ENCODE measurements at regions not wholly inside any gene's neighbourhood (a gene's known extent, or its start where the extent isn't known, plus 50 kb on each side); places are given as distances from the start of the nearest gene placed in this dataset.

GRCh38 chr18:47528343-47528742 lies 276.9 kb upstream of the SKOR2 start:
- no peak for DNase-seq

DNA sequence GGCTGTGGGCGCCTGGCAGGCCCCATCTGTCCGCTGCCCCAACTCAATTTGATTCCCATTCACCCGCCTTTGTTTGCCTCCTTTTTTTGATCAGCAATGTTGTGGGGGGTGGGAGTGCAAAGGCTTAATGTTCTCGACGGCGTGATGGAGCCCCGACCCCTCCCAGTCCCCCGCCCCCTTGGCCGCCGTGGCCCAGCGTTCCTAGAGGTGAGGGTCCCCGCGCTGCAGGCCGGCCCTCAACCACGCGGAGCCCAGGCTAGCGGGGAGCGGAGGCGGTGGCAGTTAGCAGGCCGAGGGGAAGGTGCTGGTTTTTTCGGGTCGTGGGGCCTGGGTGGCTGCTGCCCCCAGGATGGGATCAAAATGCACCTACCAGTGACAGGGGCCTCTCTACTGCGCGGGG lies 274.7 kb upstream of the SKOR2 start:
- DNase-seq: no peak

DNA sequence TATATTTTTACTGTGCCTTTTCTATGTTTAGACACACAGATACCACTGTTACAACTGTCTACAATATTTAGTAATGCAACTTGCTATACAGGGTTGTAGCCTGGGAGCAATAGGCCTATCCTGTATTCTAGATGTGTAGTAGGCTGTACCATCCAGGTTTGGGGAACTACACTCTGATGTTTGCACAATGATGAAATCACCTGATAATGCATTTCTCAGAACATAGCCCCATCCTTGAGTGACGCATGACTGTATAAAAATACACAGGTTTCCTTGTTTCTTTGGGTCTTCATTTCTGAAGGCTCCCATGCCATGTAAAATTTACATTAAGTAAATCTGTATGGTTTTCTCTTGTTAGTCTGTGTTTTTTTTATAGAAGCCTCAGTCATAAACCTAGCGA lies 270.9 kb upstream of the SKOR2 start:
- no peak for DNase-seq

- no peak for DNase-seq
Observed at GRCh38 chr18:47520263-47520662, 268.8 kb upstream of the SKOR2 start.

- no peak for DNase-seq
Observed at GRCh38 chr18:47519706-47520105, 268.2 kb upstream of the SKOR2 start.

- DNase-seq: no peak
Observed at GRCh38 chr18:47519277-47519676, 267.8 kb upstream of the SKOR2 start.

DNA sequence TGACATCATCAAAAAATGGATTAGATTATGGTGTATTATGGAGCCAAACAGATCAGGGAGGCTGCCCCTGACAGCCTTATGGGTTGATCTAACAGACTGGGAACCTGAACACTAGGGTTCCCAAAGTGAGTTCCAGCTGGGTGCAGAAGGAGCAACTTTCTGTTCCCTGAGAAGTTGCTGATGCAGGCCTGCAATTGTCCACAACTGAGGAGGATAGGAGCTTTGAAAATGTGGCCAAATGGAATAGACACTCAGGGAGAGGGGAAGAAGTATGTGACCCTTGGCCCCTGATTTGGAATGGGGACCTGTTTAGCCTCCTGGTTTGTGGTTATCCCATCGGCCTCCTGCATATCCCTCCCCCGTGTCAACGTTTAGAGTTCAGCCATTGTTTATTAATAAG lies 262.2 kb upstream of the SKOR2 start:
- DNase-seq: no peak

- no peak for DNase-seq
Observed at GRCh38 chr18:47512726-47513435, 261.4 kb upstream of the SKOR2 start.

GRCh38 chr18:47512056-47512455 lies 260.6 kb upstream of the SKOR2 start:
- no peak for DNase-seq

GRCh38 chr18:47510831-47511230 lies 259.4 kb upstream of the SKOR2 start:
- DNase-seq: no peak

DNA sequence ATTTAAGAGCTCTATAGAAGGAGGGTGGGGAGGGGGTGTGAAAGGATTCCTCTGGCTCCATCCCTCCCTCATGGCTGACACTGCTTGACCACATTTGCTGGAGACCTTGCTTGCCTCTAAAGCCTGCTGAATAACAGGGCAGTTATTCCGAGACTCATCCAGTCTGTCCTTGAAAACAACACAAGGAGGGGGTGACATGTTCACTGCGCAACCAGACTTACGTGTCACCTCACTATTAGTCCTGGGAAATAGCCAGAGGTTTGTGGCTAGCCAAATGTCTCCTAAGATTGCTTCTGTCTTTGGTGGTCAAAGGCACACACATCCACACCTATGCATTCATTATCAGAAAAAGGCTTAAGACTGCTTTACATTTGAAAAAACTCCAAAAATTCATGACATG lies 256.2 kb upstream of the SKOR2 start:
- DNase-seq: no peak

DNA sequence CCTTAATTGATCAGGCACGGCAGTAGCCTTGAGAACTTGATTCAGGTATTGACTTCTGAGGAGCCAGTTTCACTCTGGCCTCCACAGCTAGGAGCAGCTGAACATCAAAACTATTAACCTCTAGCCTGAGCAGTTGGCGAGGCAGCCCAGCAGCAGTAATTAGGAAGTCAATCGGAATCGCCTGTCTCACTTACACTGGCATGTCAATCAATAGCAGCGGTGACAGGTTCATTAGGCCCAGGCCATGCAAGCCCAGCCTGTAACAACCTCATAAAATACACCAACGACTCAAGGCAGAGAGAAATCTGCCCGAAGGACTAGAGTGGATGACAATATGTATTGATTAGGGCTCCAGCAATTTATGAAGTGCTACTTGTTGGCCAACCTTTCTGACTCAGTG lies 255.4 kb upstream of the SKOR2 start:
- no peak for DNase-seq

DNA sequence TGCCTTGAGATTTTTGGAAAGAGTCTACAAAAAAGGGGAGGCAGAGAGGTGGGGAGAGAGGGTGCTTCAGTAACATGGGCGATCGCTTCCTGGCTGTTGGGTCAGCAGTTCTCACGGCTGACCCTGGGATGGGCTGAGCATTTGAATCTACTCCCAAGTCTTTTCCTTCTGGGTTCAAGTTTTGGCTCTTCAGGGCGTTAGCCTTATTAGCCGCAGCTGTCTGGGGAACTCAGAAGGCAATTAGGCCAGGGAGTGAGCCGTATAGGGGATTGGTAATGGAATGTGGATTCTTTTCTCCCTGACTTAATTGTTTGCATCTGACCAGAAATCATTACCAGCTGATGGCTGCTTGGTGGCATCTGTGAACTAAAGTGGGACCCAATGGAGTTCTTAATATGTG lies 250.5 kb upstream of the SKOR2 start:
- no peak for DNase-seq

DNA sequence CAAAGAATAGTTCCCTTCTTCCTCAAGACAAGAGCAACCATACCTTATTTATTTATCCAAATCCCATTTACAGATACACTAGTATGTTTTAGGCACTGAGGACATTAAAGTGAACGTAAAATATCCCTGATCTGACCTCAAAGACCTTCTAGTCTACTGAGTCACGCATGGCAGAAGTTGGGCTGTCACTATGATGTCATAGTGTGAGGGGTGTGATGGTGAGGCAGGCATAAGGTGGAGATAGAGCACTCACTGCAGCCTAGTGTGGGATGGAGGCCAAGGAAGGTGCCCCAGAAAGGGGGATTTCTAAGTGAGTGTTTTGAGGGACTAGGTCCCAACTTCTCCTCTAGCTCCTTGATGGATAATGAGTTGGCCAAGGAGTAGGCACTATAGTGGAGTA lies 249.5 kb upstream of the SKOR2 start:
- no peak for DNase-seq

GRCh38 chr18:47492691-47493090 lies 241.2 kb upstream of the SKOR2 start:
- no peak for DNase-seq

DNA sequence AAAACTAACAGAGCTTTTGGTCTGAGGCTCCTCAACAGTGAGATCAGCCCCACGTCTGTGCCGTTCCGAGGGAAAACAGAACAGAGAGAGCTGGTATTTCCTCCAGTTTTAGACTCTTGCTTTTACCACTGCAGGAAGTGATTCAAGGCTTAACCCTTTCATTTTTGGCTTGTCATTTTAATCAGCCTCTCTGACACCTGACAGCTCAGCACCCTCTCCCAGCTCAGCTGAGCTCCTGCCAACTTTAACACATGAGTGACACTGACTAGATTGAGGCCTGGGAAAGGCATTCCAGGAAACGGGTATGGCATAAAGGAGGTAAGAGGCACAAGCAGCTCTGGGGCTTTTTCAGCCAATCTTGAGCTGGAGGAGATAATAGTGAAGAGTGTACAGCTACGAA lies 239.4 kb upstream of the SKOR2 start:
- DNase-seq: peak; percentile 57

DNA sequence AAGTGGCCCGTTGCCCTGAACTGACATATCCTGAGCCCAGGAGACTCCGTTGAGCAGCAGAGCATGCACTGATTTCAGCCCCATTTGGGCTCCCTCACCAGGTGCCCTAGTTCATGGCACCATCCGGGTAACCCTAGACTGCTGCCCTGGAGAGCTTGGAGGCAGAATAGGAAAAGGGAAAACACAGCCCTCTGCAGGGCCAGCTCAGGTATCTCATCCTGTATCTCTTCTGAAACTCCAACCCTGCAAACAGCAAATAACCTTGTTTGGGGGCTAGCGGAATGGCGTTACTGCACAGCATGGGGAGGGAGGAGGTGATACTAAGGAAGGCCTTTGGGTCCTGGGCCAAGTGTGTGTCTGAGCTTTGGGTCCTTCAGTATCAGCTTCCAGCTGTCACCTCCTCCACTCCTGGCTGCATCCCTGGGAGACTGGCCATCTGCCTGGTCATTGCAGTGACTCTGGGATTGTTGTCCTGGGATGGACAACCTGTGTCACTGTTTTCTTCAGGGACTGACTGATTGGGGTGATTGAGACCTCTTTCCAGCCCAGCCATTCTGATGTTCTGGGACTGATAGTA lies 233.8 kb upstream of the SKOR2 start:
- DNase-seq: no peak

- DNase-seq: no peak
Observed at GRCh38 chr18:47484068-47484467, 232.6 kb upstream of the SKOR2 start.

DNA sequence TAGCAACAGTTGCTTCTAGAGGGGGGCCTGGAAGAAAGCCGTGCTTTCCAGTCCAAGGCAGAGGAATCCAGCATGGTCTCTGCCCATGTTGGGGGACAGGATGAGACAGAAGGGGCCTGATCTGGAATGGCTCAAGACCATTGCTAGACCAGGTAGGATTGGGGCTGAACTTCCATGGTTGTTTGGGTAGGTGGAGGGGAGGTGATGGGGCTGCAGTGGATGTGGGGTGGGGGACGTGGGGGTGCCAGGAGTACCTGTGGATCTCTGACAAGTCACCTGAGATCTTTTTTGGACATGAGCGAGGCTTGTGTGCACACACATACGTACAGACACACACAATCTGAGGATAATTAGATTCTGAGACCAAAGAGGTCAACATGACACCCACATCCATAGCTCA lies 228.7 kb upstream of the SKOR2 start:
- DNase-seq: no peak

DNA sequence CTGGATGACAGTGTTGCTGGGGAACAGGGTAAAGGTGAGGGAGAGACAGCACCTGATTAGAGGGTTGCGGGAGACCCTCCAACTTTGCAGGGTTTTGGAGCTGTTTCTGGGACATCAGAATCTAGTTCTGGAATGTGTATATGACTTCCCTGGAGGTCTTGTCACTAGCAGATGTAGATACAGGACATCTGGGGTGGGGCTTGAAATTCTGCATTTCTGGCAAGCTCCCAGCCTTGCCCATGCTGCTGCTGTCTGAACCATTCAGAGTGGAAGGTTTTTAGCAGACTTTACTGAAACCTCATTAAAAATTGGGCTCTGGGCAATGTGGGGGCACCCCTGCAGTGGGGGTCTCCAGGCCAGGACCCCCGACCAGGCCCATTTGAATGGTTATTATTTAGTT lies 220.3 kb upstream of the SKOR2 start:
- DNase-seq: no peak

GRCh38 chr18:47470941-47471340 lies 219.5 kb upstream of the SKOR2 start:
- DNase-seq: no peak

GRCh38 chr18:47469576-47469975 lies 218.1 kb upstream of the SKOR2 start:
- no peak for DNase-seq

DNA sequence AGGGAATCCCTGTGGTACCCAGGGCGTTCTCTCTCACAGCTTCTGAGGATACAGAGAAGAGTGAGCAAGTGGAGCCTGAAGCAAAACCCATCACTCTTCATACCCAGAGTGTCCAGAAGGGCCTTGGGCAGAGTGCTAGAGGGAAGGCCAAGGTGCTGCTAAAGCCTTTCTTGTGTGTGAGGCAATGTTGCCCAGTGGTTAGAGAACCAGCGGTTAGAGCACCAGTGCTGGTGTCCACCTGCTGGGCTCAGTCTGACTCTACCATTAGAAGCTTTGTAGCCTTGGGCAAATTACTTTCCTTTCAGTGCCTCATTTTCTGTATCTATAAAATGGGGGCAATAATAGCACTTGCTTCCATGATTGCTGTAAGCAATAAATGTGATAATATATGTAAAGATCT lies 210.5 kb upstream of the SKOR2 start:
- no peak for DNase-seq

- DNase-seq: no peak
Observed at GRCh38 chr18:47461406-47461948, 210.0 kb upstream of the SKOR2 start.

DNA sequence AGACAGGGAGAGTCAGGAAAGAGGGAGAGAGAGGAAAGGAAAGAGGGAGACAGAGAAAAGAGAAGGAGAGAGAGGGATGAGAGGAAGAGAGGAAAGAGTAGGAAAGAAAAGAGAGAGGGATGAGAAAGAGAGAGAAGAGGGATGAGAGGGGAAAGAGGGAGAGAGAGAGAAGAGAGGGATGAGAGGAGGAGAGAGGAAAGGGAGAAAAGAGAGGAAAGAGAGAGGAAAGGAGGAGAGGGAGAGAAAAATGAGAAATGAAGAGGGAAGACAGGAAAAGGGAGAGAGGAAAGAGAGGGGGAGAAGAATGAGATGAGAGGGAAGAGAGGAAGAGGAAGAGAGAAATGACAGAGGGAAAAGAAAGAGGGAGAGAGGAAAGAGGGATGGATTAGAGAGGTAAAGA lies 207.0 kb upstream of the SKOR2 start:
- DNase-seq: no peak

All from activated CD4-positive, alpha-beta T cell treated with anti-CD3 and anti-CD28 coated beads, Interleukin-2, Interleukin-6, amounts not matched to agents 100 ng/mL and 50 ng/mL, durations not matched to agents 16 hours and 8 hours (primary cell).